Astrocyte (in vitro differentiated cells and primary cell): ENCODE measurements at regions not wholly inside any gene's neighbourhood (a gene's known extent, or its start where the extent isn't known, plus 50 kb on each side); places are given as distances from the start of the nearest gene placed in this dataset.

Source experiments
- DNase-seq: peaks from one replicate; pipeline ENCODE4 v3.0.0-alpha.2; 2010; ENCODE audit warnings: low read depth
- FAIRE-seq: peaks from 2 replicates; lab custom pipeline; 2011; peaks lifted over from hg19 to GRCh38; lab: Jason Lieb, UNC
- H2AFZ ChIP-seq: 2 replicates; pipeline ENCODE4 v1.6.0; 2012; ENCODE audit warnings: low read depth, low read length, inconsistent platforms
- H3K27ac ChIP-seq: 2 replicates; pipeline ENCODE4 v1.5.1; 2011; ENCODE audit warnings: low read depth, low read length, inconsistent platforms
- H3K27me3 ChIP-seq: 2 replicates; pipeline ENCODE4 v1.6.0; 2011; ENCODE audit warnings: low read length, inconsistent platforms; ENCODE audit not compliant: insufficient read depth
- H3K36me3 ChIP-seq: 2 replicates; pipeline ENCODE4 v1.5.1; 2011; ENCODE audit warnings: low read length, inconsistent platforms; ENCODE audit not compliant: insufficient read depth
- H3K4me1 ChIP-seq: 2 replicates; pipeline ENCODE4 v1.5.1; 2011; ENCODE audit warnings: low read length, inconsistent platforms; ENCODE audit not compliant: insufficient read depth
- H3K4me2 ChIP-seq: 2 replicates; pipeline ENCODE4 v1.6.0; 2012; ENCODE audit warnings: low read length, inconsistent platforms
- H3K4me3 ChIP-seq: 2 replicates; pipeline ENCODE4 v1.5.1; 2011; ENCODE audit warnings: low read depth, mild to moderate bottlenecking, low read length, inconsistent platforms; ENCODE audit not compliant: insufficient read depth
- H3K79me2 ChIP-seq: 2 replicates; pipeline ENCODE4 v1.6.0; 2012; ENCODE audit warnings: mild to moderate bottlenecking, low read length, inconsistent platforms; ENCODE audit not compliant: insufficient read depth
- H3K9ac ChIP-seq: 2 replicates; pipeline ENCODE4 v1.6.0; 2012; ENCODE audit warnings: mild to moderate bottlenecking, low read length, inconsistent platforms
- H3K9me3 ChIP-seq: 2 replicates; pipeline ENCODE4 v1.5.1; 2012; ENCODE audit warnings: low read depth, mild to moderate bottlenecking, low read length, inconsistent platforms; ENCODE audit not compliant: insufficient read depth
- H4K20me1 ChIP-seq: 2 replicates; pipeline ENCODE4 v1.6.0; 2012; ENCODE audit warnings: low read length, inconsistent platforms; ENCODE audit not compliant: insufficient read depth
- H3K27ac Mint-ChIP-seq: one replicate; pipeline ENCODE4 v1.8.0; 2021; ENCODE audit warnings: mild to moderate bottlenecking, mixed read lengths; ENCODE audit not compliant: unreplicated experiment
- H3K27me3 Mint-ChIP-seq: one replicate; pipeline ENCODE4 v1.8.0; 2021; ENCODE audit warnings: low read depth, mixed read lengths; ENCODE audit not compliant: unreplicated experiment
- H3K36me3 Mint-ChIP-seq: one replicate; pipeline ENCODE4 v1.8.0; 2021; ENCODE audit warnings: low read depth, mixed read lengths; ENCODE audit not compliant: unreplicated experiment
- H3K4me1 Mint-ChIP-seq: one replicate; pipeline ENCODE4 v1.8.0; 2021; ENCODE audit warnings: low read depth, mixed read lengths; ENCODE audit not compliant: unreplicated experiment
- H3K4me3 Mint-ChIP-seq: one replicate; pipeline ENCODE4 v1.8.0; 2021; ENCODE audit warnings: mild to moderate bottlenecking, moderate library complexity, mixed read lengths; ENCODE audit not compliant: unreplicated experiment
- H3K9me3 Mint-ChIP-seq: one replicate; pipeline ENCODE4 v1.8.0; 2021; ENCODE audit warnings: mild to moderate bottlenecking, mixed read lengths; ENCODE audit not compliant: unreplicated experiment
- CTCF ChIP-seq: IDR thresholded peaks from 2 replicates; pipeline ENCODE4 v1.5.1; 2011; ENCODE audit warnings: low read depth, mild to moderate bottlenecking, inconsistent platforms, low read length, moderate library complexity; ENCODE audit not compliant: insufficient read depth
- EZH2 ChIP-seq: IDR thresholded peaks from 2 replicates; pipeline ENCODE4 v1.6.1; 2012; ENCODE audit warnings: mild to moderate bottlenecking, low read length, inconsistent platforms; ENCODE audit not compliant: insufficient read depth

- H3K27ac ChIP-seq: no peak overlapping the region
- no peaks in the 10 kb centered on the region for H3K4me1 ChIP-seq
- no peak overlapping the region for H3K4me3 Mint-ChIP-seq
- no peaks in the 10 kb centered on the region for H3K9me3 Mint-ChIP-seq
- no peaks in the 10 kb centered on the region for H3K9me3 ChIP-seq
- H3K27me3 Mint-ChIP-seq: peaks cover 20% of the 10 kb centered on the region
- no peaks in the 10 kb centered on the region for H3K36me3 Mint-ChIP-seq
- H3K27me3 ChIP-seq: peaks cover 35% of the 10 kb centered on the region
- no peaks in the 10 kb centered on the region for H3K36me3 ChIP-seq
- no peak for TF ChIP-seq CTCF
- no peak for TF ChIP-seq EZH2
- H4K20me1 ChIP-seq: no peaks in the 10 kb centered on the region
- no peak overlapping the region for H3K4me3 ChIP-seq
- FAIRE-seq (no peak), DNase-seq (no peak)
- no peak overlapping the region for H3K4me2 ChIP-seq
- H3K9ac ChIP-seq: no peak overlapping the region
- no peak overlapping the region for H3K27ac Mint-ChIP-seq
- H3K4me1 Mint-ChIP-seq: no peaks in the 10 kb centered on the region
- no peak overlapping the region for H2AFZ ChIP-seq
- no peaks in the 10 kb centered on the region for H3K79me2 ChIP-seq
These were observed 195.2 kb downstream of the SH3BP4 start for GRCh38 chr2:235146871-235147565.

DNA sequence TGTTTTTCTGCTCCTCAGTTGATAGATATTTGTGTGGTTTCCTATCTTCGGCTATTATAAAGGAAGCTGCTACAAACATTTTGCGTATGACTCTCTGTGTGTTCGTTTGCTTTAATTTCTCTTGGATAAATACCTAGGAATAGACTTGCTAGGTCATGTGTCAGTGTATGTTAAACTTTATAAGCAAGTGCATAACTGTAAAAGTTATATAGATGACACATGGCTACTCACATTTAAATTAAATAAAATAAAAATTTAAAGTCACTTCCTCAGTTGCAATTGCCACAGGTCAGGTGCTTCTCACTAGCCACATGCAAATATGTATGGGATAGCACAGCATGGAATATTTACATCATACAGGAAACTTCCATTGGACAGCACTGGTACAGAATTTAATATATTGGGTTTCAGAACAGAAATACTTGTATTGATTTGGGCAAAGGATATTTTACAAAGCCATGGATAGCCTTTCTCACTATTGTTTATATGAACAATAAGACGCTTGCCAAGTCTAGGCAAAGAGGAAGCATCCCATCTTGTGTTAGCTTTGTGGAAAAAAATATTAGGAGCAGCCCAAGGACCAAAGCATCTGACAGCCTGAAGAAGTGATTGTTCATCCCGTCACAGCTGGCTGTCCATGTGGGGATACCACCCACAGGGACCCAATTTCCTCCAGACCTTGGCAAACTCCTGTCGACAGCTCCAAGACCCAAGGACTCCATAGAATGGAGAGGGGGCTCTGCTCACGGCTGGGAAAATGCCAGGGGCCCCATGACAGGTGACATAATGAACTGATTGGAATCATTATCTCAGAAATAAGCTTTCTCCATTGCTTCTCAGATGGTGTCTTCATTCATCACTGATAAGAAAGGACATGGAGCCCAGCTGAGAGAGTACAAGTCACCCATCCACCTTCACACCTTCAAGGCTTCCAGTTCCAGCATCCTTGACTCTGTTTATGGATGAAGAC is 196.7 kb downstream of the SH3BP4 start:
- Mint-ChIP-seq H3K27me3 (peaks cover 28% of the 10 kb centered on the region), H3K4me1 (no peaks in the 10 kb centered on the region), H3K36me3 (no peaks in the 10 kb centered on the region), H3K27ac (no peak overlapping the region), H3K4me3 (no peak overlapping the region), H3K9me3 (no peaks in the 10 kb centered on the region)
- no peaks in the 10 kb centered on the region for H3K79me2 ChIP-seq
- H3K27ac ChIP-seq: no peak overlapping the region
- peaks cover 38% of the 10 kb centered on the region for H3K27me3 ChIP-seq
- no peak overlapping the region for H3K4me2 ChIP-seq
- FAIRE-seq (no peak), DNase-seq (no peak)
- H3K9me3 ChIP-seq: no peaks in the 10 kb centered on the region
- no peak overlapping the region for H3K9ac ChIP-seq
- no peaks in the 10 kb centered on the region for H4K20me1 ChIP-seq
- no peaks in the 10 kb centered on the region for H3K36me3 ChIP-seq
- H3K4me3 ChIP-seq: no peak overlapping the region
- no peak overlapping the region for H2AFZ ChIP-seq
- no peaks in the 10 kb centered on the region for H3K4me1 ChIP-seq
- TF ChIP-seq EZH2 (no peak), CTCF (no peak)
